Liver (tissue), 7 donors: ENCODE measurements at regions not wholly inside any gene's neighbourhood (a gene's known extent, or its start where the extent isn't known, plus 50 kb on each side); places are given as distances from the start of the nearest gene placed in this dataset.

Source experiments
- DNase-seq: peaks from one replicate; pipeline ENCODE4 v3.0.0-alpha.2; 2017; ENCODE audit warnings: low spot score
- H3K27ac ChIP-seq, 2 donors: one replicate each; pipeline ENCODE4 v1.7.0; 2013; ENCODE audit warnings: inconsistent platforms in 2 of 2, low read length in 2 of 2, control low read depth in 1 of 2, low read depth in 1 of 2, mild to moderate bottlenecking in 1 of 2
- H3K27me3 ChIP-seq, 4 donors: one replicate each; pipeline versions ENCODE4 v1.6.1 to v1.7.0; 2013; ENCODE audit warnings: low read length in 3 of 4, inconsistent platforms in 1 of 4, mild to moderate bottlenecking in 1 of 4, moderate library complexity in 1 of 4; ENCODE audit not compliant: control insufficient read depth in 4 of 4, insufficient read depth in 4 of 4
- H3K36me3 ChIP-seq, 4 donors: one replicate each; pipeline versions ENCODE4 v1.6.1 to v1.7.0; 2013; ENCODE audit warnings: low read length in 3 of 4, mild to moderate bottlenecking in 3 of 4, low read depth in 1 of 4, moderate library complexity in 1 of 4; ENCODE audit not compliant: control insufficient read depth in 4 of 4, insufficient read depth in 3 of 4
- H3K4me1 ChIP-seq, 4 donors: one replicate each; pipeline versions ENCODE4 v1.6.1 to v1.7.0; 2013; ENCODE audit warnings: low read length in 3 of 4, mild to moderate bottlenecking in 3 of 4, moderate library complexity in 1 of 4; ENCODE audit not compliant: control insufficient read depth in 4 of 4, insufficient read depth in 4 of 4
- H3K4me3 ChIP-seq, 3 donors: one replicate each; pipeline versions ENCODE4 v1.6.1 to v1.7.0; 2013; ENCODE audit warnings: low read length in 3 of 3, control low read depth in 1 of 3, low read depth in 1 of 3, mild to moderate bottlenecking in 1 of 3
- H3K9ac ChIP-seq, 2 donors: one replicate each; pipeline ENCODE4 v1.7.0; 2013; ENCODE audit warnings: low read length in 2 of 2, mild to moderate bottlenecking in 2 of 2, moderate library complexity in 2 of 2, control low read depth in 1 of 2, low read depth in 1 of 2
- H3K9me3 ChIP-seq, 4 donors: one replicate each; pipeline versions ENCODE4 v1.6.1 to v1.7.0; 2013; ENCODE audit warnings: low read length in 3 of 4; ENCODE audit not compliant: control insufficient read depth in 4 of 4
- EGR1 ChIP-seq, 2 donors: IDR thresholded peaks; 2 replicates each; pipeline ENCODE4 v1.6.1; 2016 to 2018; ENCODE audit warnings: antibody characterized with exemption in 2 of 2, low read depth in 2 of 2
- FOXA1 ChIP-seq: IDR thresholded peaks from 2 replicates; pipeline ENCODE4 v1.6.1; 2016; ENCODE audit warnings: antibody characterized with exemption
- FOXA2 ChIP-seq: IDR thresholded peaks from 2 replicates; pipeline ENCODE4 v1.6.1; 2016; ENCODE audit warnings: antibody characterized with exemption
- GABPA ChIP-seq, 2 donors: IDR thresholded peaks in 1 of 2; conservative IDR thresholded peaks in 1 of 2; 2 replicates each; pipeline ENCODE4 v1.6.1; 2016; ENCODE audit warnings: antibody characterized with exemption in 2 of 2, mild to moderate bottlenecking in 1 of 2, moderate library complexity in 1 of 2
- HNF4A ChIP-seq, 2 donors: conservative IDR thresholded peaks; 2 replicates each; pipeline ENCODE4 v1.6.1; 2016; ENCODE audit warnings: antibody characterized with exemption in 2 of 2, mild to moderate bottlenecking in 2 of 2
- HNF4G ChIP-seq: IDR thresholded peaks from 2 replicates; pipeline ENCODE4 v1.6.1; 2016; ENCODE audit warnings: antibody characterized with exemption
- JUND ChIP-seq, 2 donors: IDR thresholded peaks; 2 replicates each; pipeline ENCODE4 v1.6.1; 2016; ENCODE audit warnings: antibody characterized with exemption in 2 of 2
- NR2F2 ChIP-seq: IDR thresholded peaks from 2 replicates; pipeline ENCODE4 v1.6.1; 2016; ENCODE audit warnings: antibody characterized with exemption
- RAD21 ChIP-seq, 2 donors: IDR thresholded peaks; 2 replicates each; pipeline ENCODE4 v1.6.1; 2016; ENCODE audit warnings: antibody characterized with exemption in 2 of 2, mild to moderate bottlenecking in 2 of 2
- RXRA ChIP-seq, 2 donors: IDR thresholded peaks; 2 replicates each; pipeline ENCODE4 v1.6.1; 2017 to 2018; ENCODE audit warnings: antibody characterized with exemption in 2 of 2, mild to moderate bottlenecking in 1 of 2
- SP1 ChIP-seq: IDR thresholded peaks from 2 replicates; pipeline ENCODE4 v1.6.1; 2018; ENCODE audit warnings: antibody characterized with exemption, mild to moderate bottlenecking
- TAF1 ChIP-seq: conservative IDR thresholded peaks from 2 replicates; pipeline ENCODE4 v1.6.1; 2016; ENCODE audit warnings: antibody characterized with exemption, mild to moderate bottlenecking
- YY1 ChIP-seq: IDR thresholded peaks from 2 replicates; pipeline ENCODE4 v1.6.1; 2016; ENCODE audit warnings: antibody characterized with exemption, mild to moderate bottlenecking
- ZBTB33 ChIP-seq: IDR thresholded peaks from 2 replicates; pipeline ENCODE4 v1.6.1; 2016; ENCODE audit warnings: antibody characterized with exemption
- WGBS: extraction: QIAGEN DNeasy Blood & Tissue Kit; methylation state at CpG from one replicate; pipeline ENCODE4 v1.1.7; 2013; 5-methylcytosine and 5-hydroxymethylcytosine counted together
- TF ChIP-seq, protein P1 (sequence below): IDR thresholded peaks from 2 replicates; pipeline ENCODE4 v1.6.1; 2016; ENCODE audit warnings: antibody characterized with exemption
- TF ChIP-seq, protein P2 (sequence below): IDR thresholded peaks from 2 replicates; pipeline ENCODE4 v1.6.1; 2016; ENCODE audit warnings: antibody characterized with exemption, mild to moderate bottlenecking
- donor health status: healthy.
- donor health status: healthy.
- donor health status: healthy.
- donor health status: healthy.

DNA sequence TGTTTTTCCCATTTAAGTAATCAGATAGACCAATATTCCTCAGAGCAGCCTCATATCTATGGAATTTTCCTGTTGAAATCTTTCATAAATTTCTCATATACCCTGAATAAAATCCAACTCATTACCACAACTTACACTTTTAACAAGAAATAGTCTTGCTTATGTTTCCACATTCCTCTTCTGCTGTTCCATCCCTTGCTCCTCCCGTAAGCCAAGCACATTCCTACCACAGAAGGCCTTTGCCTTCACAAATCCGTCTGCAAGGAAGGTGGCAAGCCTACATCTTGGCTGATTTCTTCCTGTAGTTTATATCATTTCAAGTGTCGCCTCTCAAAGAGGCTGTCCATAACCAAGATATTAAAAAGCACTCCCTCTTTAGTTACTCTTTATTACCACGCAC lies 127.7 kb downstream of the C12orf50 start:
- H3K27me3 ChIP-seq = no peaks in the 10 kb centered on the region
- H3K27ac ChIP-seq = no peak overlapping the region
- WGBS = 77% methylated on average over 4 of the region's 4 CpGs
- no peaks in the 10 kb centered on the region for H3K4me1 ChIP-seq
- H3K4me3 ChIP-seq = no peak overlapping the region
- no peaks in the 10 kb centered on the region for H3K36me3 ChIP-seq
- no peak for DNase-seq
- H3K9me3 ChIP-seq = no peaks in the 10 kb centered on the region
- no peak overlapping the region for H3K9ac ChIP-seq
- no peak for TF ChIP-seq GABPA (IDR thresholded peaks at IDR 0.05 in 1 of 2, conservative IDR thresholded peaks at IDR 0.05 in 1 of 2)
- no peak for TF ChIP-seq RAD21 (IDR thresholded peaks at IDR 0.05)
- TF ChIP-seq, protein P1, sequence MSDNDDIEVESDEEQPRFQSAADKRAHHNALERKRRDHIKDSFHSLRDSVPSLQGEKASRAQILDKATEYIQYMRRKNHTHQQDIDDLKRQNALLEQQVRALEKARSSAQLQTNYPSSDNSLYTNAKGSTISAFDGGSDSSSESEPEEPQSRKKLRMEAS = no peak
- TF ChIP-seq HNF4A (conservative IDR thresholded peaks at IDR 0.05) = no peak
- TF ChIP-seq NR2F2 = no peak
- no peak for TF ChIP-seq FOXA1
- TF ChIP-seq FOXA2 = no peak
- TF ChIP-seq, protein P2, sequence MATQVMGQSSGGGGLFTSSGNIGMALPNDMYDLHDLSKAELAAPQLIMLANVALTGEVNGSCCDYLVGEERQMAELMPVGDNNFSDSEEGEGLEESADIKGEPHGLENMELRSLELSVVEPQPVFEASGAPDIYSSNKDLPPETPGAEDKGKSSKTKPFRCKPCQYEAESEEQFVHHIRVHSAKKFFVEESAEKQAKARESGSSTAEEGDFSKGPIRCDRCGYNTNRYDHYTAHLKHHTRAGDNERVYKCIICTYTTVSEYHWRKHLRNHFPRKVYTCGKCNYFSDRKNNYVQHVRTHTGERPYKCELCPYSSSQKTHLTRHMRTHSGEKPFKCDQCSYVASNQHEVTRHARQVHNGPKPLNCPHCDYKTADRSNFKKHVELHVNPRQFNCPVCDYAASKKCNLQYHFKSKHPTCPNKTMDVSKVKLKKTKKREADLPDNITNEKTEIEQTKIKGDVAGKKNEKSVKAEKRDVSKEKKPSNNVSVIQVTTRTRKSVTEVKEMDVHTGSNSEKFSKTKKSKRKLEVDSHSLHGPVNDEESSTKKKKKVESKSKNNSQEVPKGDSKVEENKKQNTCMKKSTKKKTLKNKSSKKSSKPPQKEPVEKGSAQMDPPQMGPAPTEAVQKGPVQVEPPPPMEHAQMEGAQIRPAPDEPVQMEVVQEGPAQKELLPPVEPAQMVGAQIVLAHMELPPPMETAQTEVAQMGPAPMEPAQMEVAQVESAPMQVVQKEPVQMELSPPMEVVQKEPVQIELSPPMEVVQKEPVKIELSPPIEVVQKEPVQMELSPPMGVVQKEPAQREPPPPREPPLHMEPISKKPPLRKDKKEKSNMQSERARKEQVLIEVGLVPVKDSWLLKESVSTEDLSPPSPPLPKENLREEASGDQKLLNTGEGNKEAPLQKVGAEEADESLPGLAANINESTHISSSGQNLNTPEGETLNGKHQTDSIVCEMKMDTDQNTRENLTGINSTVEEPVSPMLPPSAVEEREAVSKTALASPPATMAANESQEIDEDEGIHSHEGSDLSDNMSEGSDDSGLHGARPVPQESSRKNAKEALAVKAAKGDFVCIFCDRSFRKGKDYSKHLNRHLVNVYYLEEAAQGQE = no peak
- no peak for TF ChIP-seq YY1
- no peak for TF ChIP-seq ZBTB33
- TF ChIP-seq EGR1 (IDR thresholded peaks at IDR 0.05; ENCODE audit: low read depth in 2 of 2) = no peak

- no peak overlapping the region for H3K4me3 ChIP-seq
- no peaks in the 10 kb centered on the region for H3K9me3 ChIP-seq
- no peaks in the 10 kb centered on the region for H3K27me3 ChIP-seq
- TF ChIP-seq RAD21 (IDR thresholded peaks at IDR 0.05) = no peak
- no peak for TF ChIP-seq FOXA1
- no peak for TF ChIP-seq JUND (IDR thresholded peaks at IDR 0.05)
- TF ChIP-seq, protein P2 = no peak
- TF ChIP-seq YY1 = no peak
- no peak for TF ChIP-seq FOXA2
- TF ChIP-seq RXRA (IDR thresholded peaks at IDR 0.05) = no peak
- no peak for TF ChIP-seq SP1
- TF ChIP-seq GABPA (IDR thresholded peaks at IDR 0.05 in 1 of 2, conservative IDR thresholded peaks at IDR 0.05 in 1 of 2) = no peak
- TF ChIP-seq EGR1 (IDR thresholded peaks at IDR 0.05; ENCODE audit: low read depth in 2 of 2) = no peak
- TF ChIP-seq ZBTB33 = no peak
- no peak for TF ChIP-seq HNF4G
- no peak for TF ChIP-seq TAF1
- no peak for TF ChIP-seq NR2F2
- TF ChIP-seq HNF4A (conservative IDR thresholded peaks at IDR 0.05) = no peak
- H3K27ac ChIP-seq = no peak overlapping the region
- H3K36me3 ChIP-seq = no peaks in the 10 kb centered on the region
- DNase-seq = no peak
- no peak overlapping the region for H3K9ac ChIP-seq
- 69% methylated on average over 3 of the region's 3 CpGs for WGBS
- H3K4me1 ChIP-seq = no peaks in the 10 kb centered on the region
Measured at GRCh38 chr12:87897662-87898061, 131.5 kb downstream of the C12orf50 start.
